A549 (cell line): ENCODE measurements at regions not wholly inside any gene's neighbourhood (a gene's known extent, or its start where the extent isn't known, plus 50 kb on each side); places are given as distances from the start of the nearest gene placed in this dataset.

ENCODE experiments used
- ATAC-seq, 2 experiments: fragments of 200-7000 bp in 1 of 2; fragments of >200 bp in 1 of 2; cut with Nextera tagmentation in 1 of 2; cut with Tn5 transposase in 1 of 2; 3 replicates each; pipeline versions ENCODE4 v1.8.0 to v1.9.1; 2018 to 2020; ENCODE audit warnings: mild to moderate bottlenecking in 1 of 2, moderate library complexity in 1 of 2
- CTCF ChIA-PET: fragments of 300-600 bp; sonication (Branson Sonifier 250); formaldehyde crosslinking; extraction: SDS; loops from one replicate; lab custom pipeline; 2021; ENCODE audit warnings: antibody characterized with exemption, inconsistent platforms; lab: Yijun Ruan, JAX
- POLR2A ChIA-PET: fragments of 350-600 bp; formaldehyde crosslinking; extraction: SDS; loops from one replicate; lab custom pipeline; 2021; ENCODE audit warnings: antibody characterized with exemption, inconsistent platforms; lab: Yijun Ruan, JAX
- DNase-seq, 2 experiments: peaks; one replicate each; pipeline versions ENCODE4 v3.0.0 to v3.0.0-alpha.2; 2011 to 2016; ENCODE audit warnings: low read depth in 1 of 2, low spot score in 1 of 2
- FAIRE-seq: peaks from 2 replicates; lab custom pipeline; 2011; peaks lifted over from hg19 to GRCh38; lab: Jason Lieb, UNC
- H3K27ac ChIP-seq, 2 experiments: fragments of >200 bp; sonication (Bioruptor Twin); formaldehyde crosslinking; 3 replicates each; pipeline ENCODE4 v1.5.1; 2016 to 2017
- H3K4me1 ChIP-seq: fragments of >200 bp; sonication (Bioruptor Twin); formaldehyde crosslinking; 3 replicates; pipeline ENCODE4 v1.6.1; 2016
- H3K4me2 ChIP-seq: fragments of >200 bp; sonication (Bioruptor Twin); formaldehyde crosslinking; 3 replicates; pipeline ENCODE4 v1.6.1; 2016
- H3K4me3 ChIP-seq: fragments of >200 bp; sonication (Bioruptor Twin); formaldehyde crosslinking; 3 replicates; pipeline ENCODE4 v1.5.1; 2016
- H3K9me3 ChIP-seq: fragments of >200 bp; sonication (Bioruptor Twin); formaldehyde crosslinking; 3 replicates; pipeline ENCODE4 v1.6.1; 2016
- CBX2 ChIP-seq: fragments of 200-600 bp; sonication (generic); IDR thresholded peaks from 2 replicates; pipeline ENCODE4 v1.6.1; 2016; ENCODE audit warnings: low read depth, mild to moderate bottlenecking, borderline replicate concordance
- CBX8 ChIP-seq: fragments of 200-600 bp; sonication (generic); IDR thresholded peaks from 2 replicates; pipeline ENCODE4 v1.6.1; 2016
- CHD4 ChIP-seq: fragments of 200-600 bp; sonication (generic); IDR thresholded peaks from 2 replicates; pipeline ENCODE4 v1.6.1; 2016; ENCODE audit warnings: antibody characterized with exemption, mild to moderate bottlenecking, borderline replicate concordance
- EP300 ChIP-seq, 2 experiments: fragments of >200 bp; sonication (Bioruptor Twin); formaldehyde crosslinking; IDR thresholded peaks; 2 replicates in 1 of 2; 3 replicates in 1 of 2; pipeline ENCODE4 v1.6.1; 2016 to 2017
- HDAC2 ChIP-seq: fragments of 200-600 bp; sonication (generic); IDR thresholded peaks from 2 replicates; pipeline ENCODE4 v1.6.1; 2016
- HEYL ChIP-seq: fragments of 250-450 bp; sonication (Bioruptor Pico); IDR thresholded peaks from 2 replicates; pipeline ENCODE4 v1.8.0; 2021; ENCODE audit warnings: mild to moderate bottlenecking, moderate library complexity
- HOXB5 ChIP-seq: fragments of 250-450 bp; sonication (Bioruptor Pico); IDR thresholded peaks from 2 replicates; pipeline ENCODE4 v1.5.0; 2020; ENCODE audit warnings: mild to moderate bottlenecking, moderate library complexity
- JUNB ChIP-seq: fragments of >200 bp; sonication (Bioruptor Twin); formaldehyde crosslinking; IDR thresholded peaks from 2 replicates; pipeline ENCODE4 v1.6.1; 2016
- KDM5A ChIP-seq: fragments of 200-600 bp; sonication (generic); IDR thresholded peaks from 2 replicates; pipeline ENCODE4 v1.6.1; 2016; ENCODE audit warnings: antibody characterized with exemption, mild to moderate bottlenecking
- MYC ChIP-seq: IDR thresholded peaks from 2 replicates; pipeline ENCODE4 v1.6.1; 2012; ENCODE audit warnings: mild to moderate bottlenecking, inconsistent platforms, low read length, improper control_type of control experiment, borderline replicate concordance
- NFE2L2 ChIP-seq: fragments of 150-350 bp; conservative IDR thresholded peaks from 2 replicates; pipeline ENCODE4 v1.6.1; 2014; ENCODE audit warnings: low read length
- NR3C1 ChIP-seq: fragments of >200 bp; sonication (Bioruptor Twin); formaldehyde crosslinking; IDR thresholded peaks from 3 replicates; pipeline ENCODE4 v1.6.1; 2017
- POLR2AphosphoS2 ChIP-seq: conservative IDR thresholded peaks from 2 replicates; pipeline ENCODE4 v1.6.1; 2012; ENCODE audit warnings: low read length, improper control_type of control experiment, inconsistent platforms
- RAD21 ChIP-seq, 2 experiments: fragments of >200 bp in 1 of 2; sonication (Bioruptor Twin) in 1 of 2; formaldehyde crosslinking in 1 of 2; IDR thresholded peaks in 1 of 2; conservative IDR thresholded peaks in 1 of 2; 2 replicates in 1 of 2; 3 replicates in 1 of 2; pipeline ENCODE4 v1.6.1; 2012 to 2018; ENCODE audit warnings: inconsistent platforms in 1 of 2
- RCOR1 ChIP-seq: fragments of 150-350 bp; IDR thresholded peaks from 2 replicates; pipeline ENCODE4 v1.6.1; 2014; ENCODE audit warnings: antibody characterized with exemption, low read length, low read depth
- ZNF302 ChIP-seq: fragments of 250-450 bp; sonication (Bioruptor Pico); IDR thresholded peaks from 2 replicates; pipeline ENCODE4 v1.9.0; 2021; ENCODE audit warnings: inconsistent platforms, mild to moderate bottlenecking, moderate library complexity
- WGBS: methylation state at CpG from one replicate; pipeline ENCODE4 v1.1.6; 2017; ENCODE audit errors: missing lambda C conversion rate; 5-methylcytosine and 5-hydroxymethylcytosine counted together
- TF ChIP-seq, protein P1 (sequence below): fragments of 250-450 bp; sonication (Bioruptor Pico); IDR thresholded peaks from 2 replicates; pipeline ENCODE4 v1.5.0; 2021; ENCODE audit warnings: mild to moderate bottlenecking, moderate library complexity, borderline replicate concordance
- TF ChIP-seq, protein P2 (sequence below): fragments of 450-650 bp; IDR thresholded peaks from 2 replicates; pipeline ENCODE4 v1.6.1; 2014; ENCODE audit warnings: antibody characterized with exemption
- TF ChIP-seq, protein P3 (sequence below): IDR thresholded peaks from 2 replicates; pipeline ENCODE4 v1.6.1; 2012
- TF ChIP-seq, protein P4 (sequence below): fragments of >200 bp; sonication (Bioruptor Twin); formaldehyde crosslinking; IDR thresholded peaks from 3 replicates; pipeline ENCODE4 v1.5.1; 2016
- TF ChIP-seq, protein P5 (sequence below): fragments of 150-350 bp; IDR thresholded peaks from 2 replicates; pipeline ENCODE4 v1.6.1; 2014; ENCODE audit warnings: low read depth, mild to moderate bottlenecking, low read length

DNA sequence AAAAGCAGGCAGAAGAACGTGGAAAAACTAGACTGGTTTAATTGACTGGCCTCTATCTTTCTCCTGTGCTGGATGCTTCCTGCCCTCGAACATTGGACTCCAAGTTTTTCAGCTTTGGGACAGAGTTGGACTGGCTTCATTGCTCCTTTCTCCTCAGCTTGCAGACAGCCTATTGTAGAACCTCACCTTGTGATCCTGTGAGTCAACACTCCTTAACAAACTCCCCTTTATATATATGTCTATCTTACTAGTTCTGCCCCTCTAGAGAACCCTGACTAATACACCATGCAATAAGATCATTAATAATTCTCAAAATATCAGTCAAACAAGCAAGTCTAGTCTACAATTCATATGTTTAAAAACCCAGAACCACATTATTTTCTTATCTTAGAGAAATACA, 662.4 kb downstream of the TBC1D4 start:
- no peak overlapping the region for H3K27ac ChIP-seq
- ATAC-seq (no peak), DNase-seq (no peak), FAIRE-seq (no peak)
- no peak overlapping the region for H3K4me2 ChIP-seq
- 53% methylated on average over 2 of the region's 2 CpGs for WGBS
- H3K4me1 ChIP-seq = no peaks in the 10 kb centered on the region
- ChIA-PET POLR2A (no interaction called here), CTCF (no interaction called here)
- TF ChIP-seq, protein P1, sequence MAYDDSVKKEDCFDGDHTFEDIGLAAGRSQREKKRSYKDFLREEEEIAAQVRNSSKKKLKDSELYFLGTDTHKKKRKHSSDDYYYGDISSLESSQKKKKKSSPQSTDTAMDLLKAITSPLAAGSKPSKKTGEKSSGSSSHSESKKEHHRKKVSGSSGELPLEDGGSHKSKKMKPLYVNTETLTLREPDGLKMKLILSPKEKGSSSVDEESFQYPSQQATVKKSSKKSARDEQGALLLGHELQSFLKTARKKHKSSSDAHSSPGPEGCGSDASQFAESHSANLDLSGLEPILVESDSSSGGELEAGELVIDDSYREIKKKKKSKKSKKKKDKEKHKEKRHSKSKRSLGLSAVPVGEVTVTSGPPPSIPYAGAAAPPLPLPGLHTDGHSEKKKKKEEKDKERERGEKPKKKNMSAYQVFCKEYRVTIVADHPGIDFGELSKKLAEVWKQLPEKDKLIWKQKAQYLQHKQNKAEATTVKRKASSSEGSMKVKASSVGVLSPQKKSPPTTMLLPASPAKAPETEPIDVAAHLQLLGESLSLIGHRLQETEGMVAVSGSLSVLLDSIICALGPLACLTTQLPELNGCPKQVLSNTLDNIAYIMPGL (CRISPR knock-in tag) = no peak
- TF ChIP-seq ZNF302 (CRISPR knock-in tag) (no peak), CBX8 (no peak), NFE2L2 (no peak), HOXB5 (CRISPR knock-in tag) (no peak), HEYL (CRISPR knock-in tag) (no peak), JUNB (no peak), EP300 (IDR thresholded peaks at IDR 0.05) (no peak), CBX2 (no peak), KDM5A (no peak), HDAC2 (no peak), CHD4 (no peak), MYC (no peak), RCOR1 (no peak)
- TF ChIP-seq, protein P2, sequence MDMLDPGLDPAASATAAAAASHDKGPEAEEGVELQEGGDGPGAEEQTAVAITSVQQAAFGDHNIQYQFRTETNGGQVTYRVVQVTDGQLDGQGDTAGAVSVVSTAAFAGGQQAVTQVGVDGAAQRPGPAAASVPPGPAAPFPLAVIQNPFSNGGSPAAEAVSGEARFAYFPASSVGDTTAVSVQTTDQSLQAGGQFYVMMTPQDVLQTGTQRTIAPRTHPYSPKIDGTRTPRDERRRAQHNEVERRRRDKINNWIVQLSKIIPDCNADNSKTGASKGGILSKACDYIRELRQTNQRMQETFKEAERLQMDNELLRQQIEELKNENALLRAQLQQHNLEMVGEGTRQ = no peak
- TF ChIP-seq, protein P3, sequence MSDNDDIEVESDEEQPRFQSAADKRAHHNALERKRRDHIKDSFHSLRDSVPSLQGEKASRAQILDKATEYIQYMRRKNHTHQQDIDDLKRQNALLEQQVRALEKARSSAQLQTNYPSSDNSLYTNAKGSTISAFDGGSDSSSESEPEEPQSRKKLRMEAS = no peak
- TF ChIP-seq, protein P4, sequence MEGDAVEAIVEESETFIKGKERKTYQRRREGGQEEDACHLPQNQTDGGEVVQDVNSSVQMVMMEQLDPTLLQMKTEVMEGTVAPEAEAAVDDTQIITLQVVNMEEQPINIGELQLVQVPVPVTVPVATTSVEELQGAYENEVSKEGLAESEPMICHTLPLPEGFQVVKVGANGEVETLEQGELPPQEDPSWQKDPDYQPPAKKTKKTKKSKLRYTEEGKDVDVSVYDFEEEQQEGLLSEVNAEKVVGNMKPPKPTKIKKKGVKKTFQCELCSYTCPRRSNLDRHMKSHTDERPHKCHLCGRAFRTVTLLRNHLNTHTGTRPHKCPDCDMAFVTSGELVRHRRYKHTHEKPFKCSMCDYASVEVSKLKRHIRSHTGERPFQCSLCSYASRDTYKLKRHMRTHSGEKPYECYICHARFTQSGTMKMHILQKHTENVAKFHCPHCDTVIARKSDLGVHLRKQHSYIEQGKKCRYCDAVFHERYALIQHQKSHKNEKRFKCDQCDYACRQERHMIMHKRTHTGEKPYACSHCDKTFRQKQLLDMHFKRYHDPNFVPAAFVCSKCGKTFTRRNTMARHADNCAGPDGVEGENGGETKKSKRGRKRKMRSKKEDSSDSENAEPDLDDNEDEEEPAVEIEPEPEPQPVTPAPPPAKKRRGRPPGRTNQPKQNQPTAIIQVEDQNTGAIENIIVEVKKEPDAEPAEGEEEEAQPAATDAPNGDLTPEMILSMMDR = no peak
- TF ChIP-seq, protein P5, sequence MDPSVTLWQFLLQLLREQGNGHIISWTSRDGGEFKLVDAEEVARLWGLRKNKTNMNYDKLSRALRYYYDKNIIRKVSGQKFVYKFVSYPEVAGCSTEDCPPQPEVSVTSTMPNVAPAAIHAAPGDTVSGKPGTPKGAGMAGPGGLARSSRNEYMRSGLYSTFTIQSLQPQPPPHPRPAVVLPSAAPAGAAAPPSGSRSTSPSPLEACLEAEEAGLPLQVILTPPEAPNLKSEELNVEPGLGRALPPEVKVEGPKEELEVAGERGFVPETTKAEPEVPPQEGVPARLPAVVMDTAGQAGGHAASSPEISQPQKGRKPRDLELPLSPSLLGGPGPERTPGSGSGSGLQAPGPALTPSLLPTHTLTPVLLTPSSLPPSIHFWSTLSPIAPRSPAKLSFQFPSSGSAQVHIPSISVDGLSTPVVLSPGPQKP = no peak
- H3K9me3 ChIP-seq = no peaks in the 10 kb centered on the region
- no peak overlapping the region for H3K4me3 ChIP-seq

DNA sequence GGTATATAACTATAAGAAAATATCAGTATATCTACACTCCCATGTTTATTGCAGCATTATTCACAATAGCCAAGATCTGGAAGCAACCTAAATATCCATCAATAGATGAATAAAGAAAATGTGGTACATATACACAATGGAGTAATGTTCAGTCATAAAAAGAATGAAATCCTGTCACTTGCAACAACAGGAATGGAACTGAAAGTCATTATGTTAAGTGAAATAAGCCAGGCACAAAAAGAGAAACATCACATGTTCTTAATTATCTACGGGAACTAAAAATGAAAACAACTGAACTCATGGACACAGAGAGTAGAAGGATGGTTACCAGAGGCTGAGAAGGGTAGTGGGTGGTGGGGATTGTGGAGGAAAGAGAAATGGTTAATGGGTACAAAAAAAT, 665.2 kb downstream of the TBC1D4 start:
- no peak overlapping the region for H3K4me3 ChIP-seq
- CTCF ChIA-PET = no interaction called here
- no peak overlapping the region for H3K4me2 ChIP-seq
- FAIRE-seq = no peak
- TF ChIP-seq POLR2AphosphoS2 (no peak), NFE2L2 (no peak), RAD21 (conservative IDR thresholded peaks at IDR 0.05 in 1 of 2, IDR thresholded peaks at IDR 0.05 in 1 of 2) (no peak), NR3C1 (no peak)
- no peaks in the 10 kb centered on the region for H3K9me3 ChIP-seq
- no peak for ATAC-seq
- 88% methylated on average over 1 of the region's 1 CpG for WGBS
- H3K27ac ChIP-seq = no peak overlapping the region
- DNase-seq = no peak
- POLR2A ChIA-PET = no interaction called here
- H3K4me1 ChIP-seq = no peaks in the 10 kb centered on the region
